ENCODE measurements at regions not wholly inside any gene's neighbourhood (a gene's known extent, or its start where the extent isn't known, plus 50 kb on each side); places are given as distances from the start of the nearest gene placed in this dataset.

- in situ Hi-C loops (cut with MboI; ENCODE audit: low sequenced_read_pairs): no loop called here
- TF ChIP-seq CEBPB (IDR thresholded peaks at IDR 0.05; ENCODE audit: low read depth, low read length) (no peak), USF2 (IDR thresholded peaks at IDR 0.05; ENCODE audit: low read depth, low read length) (no peak), RFX5 (IDR thresholded peaks at IDR 0.05; ENCODE audit: low read depth, low read length) (no peak), MAZ (IDR thresholded peaks at IDR 0.05; ENCODE audit: borderline replicate concordance, low read depth, low read length) (no peak), SMC3 (IDR thresholded peaks at IDR 0.05; ENCODE audit: low read depth, low read length) (no peak), POLR2A (IDR thresholded peaks at IDR 0.05; ENCODE audit: low read depth, low read length) (no peak)
- no peaks in the 10 kb centered on the region for H3K27me3 ChIP-seq (ENCODE audit: control insufficient read depth, insufficient read depth, low read length)
- no peak overlapping the region for H3K56ac ChIP-seq (ENCODE audit: extremely low read depth, insufficient read depth, low read length)
- ATAC-seq (ENCODE audit: low read depth): no peak
- no peak overlapping the region for H3K4ac ChIP-seq (ENCODE audit: low read depth, low read length)
- no peak overlapping the region for H2AFZ ChIP-seq (replicated peaks; ENCODE audit: low read length, poor library complexity)
- H3K36me3 ChIP-seq (ENCODE audit: control insufficient read depth, insufficient read depth, low read length): no peaks in the 10 kb centered on the region
- H3K18ac ChIP-seq (ENCODE audit: low read depth, low read length): no peak overlapping the region
- H3K9ac ChIP-seq (ENCODE audit: low read depth, low read length): no peak overlapping the region
- no peak overlapping the region for H2BK15ac ChIP-seq (ENCODE audit: low read depth, low read length)
- no peak overlapping the region for H4K91ac ChIP-seq (ENCODE audit: insufficient read depth, low read depth, low read length)
- dilution Hi-C loops (cut with HindIII; ENCODE audit: low sequenced_read_pairs, unreplicated experiment): no loop called here
- H2AK5ac ChIP-seq (ENCODE audit: low read depth, low read length): no peak overlapping the region
- H3K14ac ChIP-seq (replicated peaks; ENCODE audit: low read depth, low read length): no peak overlapping the region
- CTCF ChIA-PET: no interaction called here
- POLR2A ChIA-PET (ENCODE audit: unreplicated experiment): no interaction called here
- no peak overlapping the region for H2BK120ac ChIP-seq (ENCODE audit: low read depth, low read length)
- H3K4me1 ChIP-seq (ENCODE audit: control insufficient read depth, insufficient read depth, low read length): no peaks in the 10 kb centered on the region
- no peaks in the 10 kb centered on the region for H4K20me1 ChIP-seq (ENCODE audit: insufficient read depth, low read length)
- intact Hi-C loops (cut with micrococcal nuclease): no loop called here
- H4K5ac ChIP-seq (ENCODE audit: low read depth, low read length): no peak overlapping the region
- no peaks in the 10 kb centered on the region for H3K9me1 ChIP-seq (ENCODE audit: insufficient read depth, low read length)
- no peak overlapping the region for H2AK9ac ChIP-seq (replicated peaks; ENCODE audit: low read depth, low read length, poor library complexity)
- no peak for DNase-seq
- H2BK20ac ChIP-seq (ENCODE audit: low read depth, low read length): no peak overlapping the region
- no peak overlapping the region for H4K8ac ChIP-seq (ENCODE audit: low read depth in 2 of 2, low read length in 2 of 2)
- H3K23ac ChIP-seq (ENCODE audit: low read depth, low read length): no peak overlapping the region
- H2BK5ac ChIP-seq (ENCODE audit: low read depth, low read length, poor library complexity, severe bottlenecking): no peak overlapping the region
- no peak overlapping the region for H3K4me2 ChIP-seq (ENCODE audit: low read depth, low read length)
- no peak overlapping the region for H3K27ac ChIP-seq (ENCODE audit: insufficient read depth, low read length)
- BruUV-seq (replicated peaks): no TSS peak
- H3K9me3 ChIP-seq (ENCODE audit: control insufficient read depth, insufficient read depth, low read length): no peaks in the 10 kb centered on the region
- H3K4me3 ChIP-seq (ENCODE audit: insufficient read depth, low read depth, low read length): no peak overlapping the region
- no peaks in the 10 kb centered on the region for H3K79me1 ChIP-seq (ENCODE audit: low read depth in 1 of 2, low read length in 2 of 2)
Measured at GRCh38 chr7:19554581-19554980, 154.3 kb downstream of the POLR1F start.
